Hepatocyte (in vitro differentiated cells): ENCODE measurements at regions not wholly inside any gene's neighbourhood (a gene's known extent, or its start where the extent isn't known, plus 50 kb on each side); places are given as distances from the start of the nearest gene placed in this dataset.

Source experiments
- CTCF ChIP-seq: fragments of 200-600 bp; sonication (generic); IDR thresholded peaks from 2 replicates; pipeline ENCODE4 v1.5.1; 2016; ENCODE audit warnings: antibody characterized with exemption, mild to moderate bottlenecking; ENCODE audit not compliant: poor library complexity
- EZH2 ChIP-seq: fragments of 200-600 bp; sonication (generic); IDR thresholded peaks from 2 replicates; pipeline ENCODE4 v1.6.1; 2016; ENCODE audit warnings: antibody characterized with exemption, mild to moderate bottlenecking, borderline replicate concordance
- EZH2phosphoT487 ChIP-seq: fragments of 200-600 bp; sonication (generic); IDR thresholded peaks from one replicate; pipeline ENCODE4 v1.6.1; 2018; ENCODE audit warnings: antibody characterized with exemption, mild to moderate bottlenecking, low read depth, moderate library complexity; ENCODE audit not compliant: unreplicated experiment, severe bottlenecking

GRCh38 chr5:87562068-87562467, 149.3 kb upstream of the CCNH start:
- no peak for TF ChIP-seq CTCF
- no peak for TF ChIP-seq EZH2
- no peak for TF ChIP-seq EZH2phosphoT487
